Breast epithelium (tissue), 4 donors: ENCODE measurements at regions not wholly inside any gene's neighbourhood (a gene's known extent, or its start where the extent isn't known, plus 50 kb on each side); places are given as distances from the start of the nearest gene placed in this dataset.

Source experiments
- DNase-seq, 2 donors: peaks; one replicate each; pipeline ENCODE4 v3.0.0-alpha.2; 2019; ENCODE audit warnings: low spot score in 2 of 2
- H3K27ac ChIP-seq, 2 donors: fragments of 200-600 bp; sonication (generic) in 1 of 2; one replicate each; pipeline ENCODE4 v1.5.1; 2016 to 2019; ENCODE audit warnings: mild to moderate bottlenecking in 1 of 2
- H3K27me3 ChIP-seq, 2 donors: fragments of 200-600 bp; sonication (generic) in 1 of 2; one replicate each; pipeline versions ENCODE4 v1.5.1 to v1.6.0; 2017 to 2019; ENCODE audit warnings: control low read depth in 1 of 2, mild to moderate bottlenecking in 1 of 2
- H3K36me3 ChIP-seq: fragments of 200-600 bp; one replicate; pipeline ENCODE4 v1.5.1; 2019
- H3K4me1 ChIP-seq, 2 donors: fragments of 200-600 bp; sonication (generic); one replicate each; pipeline ENCODE4 v1.5.1; 2016 to 2019; ENCODE audit warnings: control low read depth in 1 of 2
- H3K4me3 ChIP-seq, 3 donors: fragments of 200-600 bp; sonication (generic); 1 replicate in 2 of 3; 2 replicates in 1 of 3; pipeline ENCODE4 v1.5.1; 2016 to 2019; ENCODE audit warnings: mild to moderate bottlenecking in 3 of 3, moderate library complexity in 2 of 3
- H3K9me3 ChIP-seq, 2 donors: fragments of 200-600 bp; sonication (generic) in 1 of 2; one replicate each; pipeline ENCODE4 v1.5.1; 2016 to 2019; ENCODE audit warnings: control low read depth in 1 of 2
- POLR2A ChIP-seq: fragments of 450-650 bp; IDR thresholded peaks from one replicate; pipeline ENCODE4 v1.6.1; 2016; ENCODE audit warnings: antibody characterized with exemption, mild to moderate bottlenecking, moderate library complexity
- POLR2AphosphoS5 ChIP-seq, 3 donors: sonication (generic); formaldehyde crosslinking; IDR thresholded peaks; one replicate each; pipeline ENCODE4 v1.6.1; 2017; ENCODE audit warnings: antibody characterized with exemption in 3 of 3
- intact Hi-C: fragments of 100-400 bp; cut with DNase I; formaldehyde crosslinking; loops from one replicate; pipeline ENCODE4 v1.15.1; 2023; ENCODE audit warnings: low total_unique reads
- TF ChIP-seq, protein P1 (sequence below), 3 donors: fragments of 450-650 bp; IDR thresholded peaks; one replicate each; pipeline ENCODE4 v1.5.1; 2016 to 2017; ENCODE audit warnings: antibody characterized with exemption in 3 of 3, mild to moderate bottlenecking in 3 of 3, moderate library complexity in 3 of 3

DNA sequence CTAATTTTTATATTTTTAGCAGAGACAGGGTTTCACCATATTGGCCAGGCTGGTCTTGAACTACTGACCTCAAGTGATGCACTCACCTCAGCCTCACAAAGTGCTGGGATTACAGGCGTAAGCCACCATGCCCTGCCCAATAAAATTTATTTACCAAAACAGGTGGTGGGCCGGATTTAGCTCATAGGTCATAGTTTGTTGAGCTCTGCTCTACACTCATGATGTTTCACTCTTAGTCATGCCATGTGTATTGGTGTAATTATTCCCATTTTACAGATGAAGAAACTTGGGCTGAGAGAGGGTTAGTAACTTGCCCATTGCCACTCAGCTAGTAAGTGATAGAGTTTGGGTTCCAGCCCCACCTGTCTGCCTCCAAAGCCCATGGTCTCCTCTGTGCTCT, 93.1 kb upstream of the WWC1 start:
- intact Hi-C loops = no loop called here
- Histone ChIP-seq H3K27me3 (peaks cover 0 to 8% of the 10 kb centered on the region in 2 donors), H3K27ac (no peak overlapping the region), H3K4me1 (no peaks in the 10 kb centered on the region), H3K9me3 (no peaks in the 10 kb centered on the region), H3K4me3 (no peak overlapping the region), H3K36me3 (no peaks in the 10 kb centered on the region)
- no peak for DNase-seq
- TF ChIP-seq, protein P1, sequence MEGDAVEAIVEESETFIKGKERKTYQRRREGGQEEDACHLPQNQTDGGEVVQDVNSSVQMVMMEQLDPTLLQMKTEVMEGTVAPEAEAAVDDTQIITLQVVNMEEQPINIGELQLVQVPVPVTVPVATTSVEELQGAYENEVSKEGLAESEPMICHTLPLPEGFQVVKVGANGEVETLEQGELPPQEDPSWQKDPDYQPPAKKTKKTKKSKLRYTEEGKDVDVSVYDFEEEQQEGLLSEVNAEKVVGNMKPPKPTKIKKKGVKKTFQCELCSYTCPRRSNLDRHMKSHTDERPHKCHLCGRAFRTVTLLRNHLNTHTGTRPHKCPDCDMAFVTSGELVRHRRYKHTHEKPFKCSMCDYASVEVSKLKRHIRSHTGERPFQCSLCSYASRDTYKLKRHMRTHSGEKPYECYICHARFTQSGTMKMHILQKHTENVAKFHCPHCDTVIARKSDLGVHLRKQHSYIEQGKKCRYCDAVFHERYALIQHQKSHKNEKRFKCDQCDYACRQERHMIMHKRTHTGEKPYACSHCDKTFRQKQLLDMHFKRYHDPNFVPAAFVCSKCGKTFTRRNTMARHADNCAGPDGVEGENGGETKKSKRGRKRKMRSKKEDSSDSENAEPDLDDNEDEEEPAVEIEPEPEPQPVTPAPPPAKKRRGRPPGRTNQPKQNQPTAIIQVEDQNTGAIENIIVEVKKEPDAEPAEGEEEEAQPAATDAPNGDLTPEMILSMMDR (IDR thresholded peaks at IDR 0.05) = no peak
- no peak for TF ChIP-seq POLR2AphosphoS5 (IDR thresholded peaks at IDR 0.05)
- TF ChIP-seq POLR2A = no peak

DNA sequence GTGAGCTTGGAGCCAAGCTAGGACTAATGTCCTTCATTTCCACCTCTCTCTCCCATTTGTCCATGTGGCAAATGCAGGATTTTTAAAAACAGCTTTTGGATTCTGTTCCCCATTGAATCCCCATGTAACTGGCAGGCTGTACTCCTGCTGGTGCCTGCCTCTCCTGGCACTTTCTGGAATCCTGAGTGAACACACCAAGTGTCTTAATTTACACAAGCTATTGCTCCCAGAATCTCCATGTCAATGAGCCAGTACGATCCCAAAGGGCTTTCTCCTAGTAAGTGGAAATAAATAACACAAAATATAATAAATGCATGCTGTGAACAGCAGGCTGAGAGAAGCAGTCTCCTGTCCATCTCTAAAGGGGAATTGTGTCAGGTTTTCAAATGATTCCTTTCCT, 88.4 kb upstream of the WWC1 start:
- TF ChIP-seq POLR2AphosphoS5 (IDR thresholded peaks at IDR 0.05) (no peak), POLR2A (no peak)
- Histone ChIP-seq H3K4me3 (no peak overlapping the region), H3K4me1 (no peaks in the 10 kb centered on the region), H3K9me3 (no peaks in the 10 kb centered on the region), H3K27me3 (no peaks in the 10 kb centered on the region), H3K27ac (no peak overlapping the region), H3K36me3 (no peaks in the 10 kb centered on the region)
- DNase-seq = no peak
- intact Hi-C loops = no loop called here

GRCh38 chr5:168204165-168204564, 87.3 kb upstream of the WWC1 start:
- Histone ChIP-seq H3K36me3 (no peaks in the 10 kb centered on the region), H3K4me1 (no peaks in the 10 kb centered on the region), H3K27me3 (no peaks in the 10 kb centered on the region), H3K9me3 (no peaks in the 10 kb centered on the region), H3K27ac (no peak overlapping the region), H3K4me3 (no peak overlapping the region)
- intact Hi-C loops = no loop called here
- no peak for TF ChIP-seq POLR2A
- no peak for TF ChIP-seq POLR2AphosphoS5 (IDR thresholded peaks at IDR 0.05)
- TF ChIP-seq, protein P1 (IDR thresholded peaks at IDR 0.05) = no peak
- DNase-seq = no peak

DNA sequence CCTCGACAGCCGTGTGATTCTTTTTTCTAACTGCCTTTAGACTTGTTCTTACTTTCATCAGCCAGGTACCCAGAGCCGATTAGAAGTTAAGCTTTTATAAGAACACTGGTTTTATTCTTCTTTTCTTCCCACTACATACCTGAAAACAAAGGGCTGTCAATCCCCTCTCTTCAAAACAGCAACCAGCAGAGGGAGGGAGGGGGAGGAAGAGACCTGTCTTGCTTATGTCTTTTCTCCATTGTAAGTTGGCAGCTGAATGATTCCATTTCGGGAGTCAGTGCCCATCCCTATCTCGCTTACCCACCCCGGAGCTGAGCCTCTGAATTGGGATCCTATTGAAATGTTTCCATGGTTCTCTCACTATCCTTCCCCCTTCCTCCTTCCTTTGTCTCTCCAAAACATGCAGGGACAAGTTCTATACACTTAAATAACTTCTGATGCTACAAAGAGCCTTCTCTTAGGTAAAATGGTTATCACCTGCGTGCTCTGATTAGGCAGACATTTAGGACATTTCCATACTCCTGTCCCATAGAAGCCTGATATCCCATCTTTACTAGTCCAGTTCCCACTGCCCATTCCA, 83.9 kb upstream of the WWC1 start:
- H3K27me3 ChIP-seq = no peaks in the 10 kb centered on the region
- intact Hi-C loops = no loop called here
- no peak for DNase-seq
- H3K4me3 ChIP-seq = no peak overlapping the region
- H3K27ac ChIP-seq = no peak overlapping the region
- no peaks in the 10 kb centered on the region for H3K4me1 ChIP-seq
- TF ChIP-seq, protein P1 (IDR thresholded peaks at IDR 0.05) = no peak
- TF ChIP-seq POLR2AphosphoS5 (IDR thresholded peaks at IDR 0.05) (no peak), POLR2A (no peak)
- no peaks in the 10 kb centered on the region for H3K36me3 ChIP-seq
- no peaks in the 10 kb centered on the region for H3K9me3 ChIP-seq

DNA sequence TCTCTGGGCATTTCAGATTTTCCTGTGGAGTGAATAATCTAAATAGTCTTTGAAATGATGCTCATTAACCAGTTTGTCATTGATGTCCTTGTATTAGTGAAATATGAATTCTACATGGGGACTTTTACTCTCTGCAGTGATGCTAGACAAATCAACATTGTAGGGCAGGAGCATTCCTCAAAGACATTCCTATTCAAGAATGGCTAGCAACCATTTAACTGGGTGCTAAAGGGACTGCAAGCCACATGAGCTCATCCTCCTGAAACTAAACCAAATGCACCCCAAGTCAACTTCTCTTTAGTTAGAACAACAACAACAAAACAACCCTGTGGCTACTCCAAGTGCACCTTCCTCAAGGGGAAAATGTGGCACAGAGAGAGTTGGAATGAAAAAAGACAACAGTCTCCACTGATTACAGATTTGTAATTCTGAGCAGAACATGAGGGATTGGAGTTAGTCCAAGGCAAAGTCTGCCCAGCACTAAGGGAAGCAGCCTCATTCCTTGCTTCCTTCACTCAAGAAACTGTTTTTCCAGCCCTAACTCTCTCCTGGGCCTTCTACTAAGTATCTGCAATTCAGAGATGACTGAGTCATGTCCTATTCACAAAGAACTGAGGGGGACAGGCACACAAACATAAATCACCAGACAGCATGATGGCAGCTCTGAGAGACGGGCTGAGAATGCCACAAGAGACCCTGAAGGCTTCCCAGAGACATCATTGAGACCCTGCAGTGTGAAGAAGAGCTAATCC, 82.0 kb upstream of the WWC1 start:
- no peaks in the 10 kb centered on the region for H3K4me1 ChIP-seq
- H3K27me3 ChIP-seq = no peaks in the 10 kb centered on the region
- DNase-seq = no peak
- H3K9me3 ChIP-seq = no peaks in the 10 kb centered on the region
- H3K36me3 ChIP-seq = no peaks in the 10 kb centered on the region
- TF ChIP-seq POLR2AphosphoS5 (IDR thresholded peaks at IDR 0.05) (no peak), POLR2A (no peak)
- TF ChIP-seq, protein P1 (IDR thresholded peaks at IDR 0.05) = no peak
- intact Hi-C loops = no loop called here
- no peak overlapping the region for H3K27ac ChIP-seq
- no peak overlapping the region for H3K4me3 ChIP-seq
